ENCODE measurements at regions not wholly inside any gene's neighbourhood (a gene's known extent, or its start where the extent isn't known, plus 50 kb on each side); places are given as distances from the start of the nearest gene placed in this dataset.

DNA sequence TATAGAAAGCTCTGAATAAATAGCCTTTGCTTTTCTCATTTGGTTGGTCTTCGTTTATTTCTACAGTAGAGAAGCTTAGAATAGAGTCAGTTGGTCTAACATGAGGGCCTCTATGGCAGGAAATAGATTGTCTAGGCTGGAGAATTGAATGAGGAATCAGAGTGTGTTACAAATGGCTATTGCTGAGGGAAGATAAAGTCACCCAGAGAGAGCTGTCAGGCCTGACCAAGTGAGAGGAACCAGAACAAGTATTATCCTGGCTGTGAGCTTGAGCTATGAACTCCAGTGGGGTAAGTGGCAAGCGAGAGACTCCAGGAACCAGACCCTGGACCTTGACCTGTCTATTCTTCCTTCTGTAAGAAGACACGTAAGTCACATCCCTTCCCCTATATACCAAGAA is 353.1 kb downstream of the CD83 start:
- TF ChIP-seq, protein P1, sequence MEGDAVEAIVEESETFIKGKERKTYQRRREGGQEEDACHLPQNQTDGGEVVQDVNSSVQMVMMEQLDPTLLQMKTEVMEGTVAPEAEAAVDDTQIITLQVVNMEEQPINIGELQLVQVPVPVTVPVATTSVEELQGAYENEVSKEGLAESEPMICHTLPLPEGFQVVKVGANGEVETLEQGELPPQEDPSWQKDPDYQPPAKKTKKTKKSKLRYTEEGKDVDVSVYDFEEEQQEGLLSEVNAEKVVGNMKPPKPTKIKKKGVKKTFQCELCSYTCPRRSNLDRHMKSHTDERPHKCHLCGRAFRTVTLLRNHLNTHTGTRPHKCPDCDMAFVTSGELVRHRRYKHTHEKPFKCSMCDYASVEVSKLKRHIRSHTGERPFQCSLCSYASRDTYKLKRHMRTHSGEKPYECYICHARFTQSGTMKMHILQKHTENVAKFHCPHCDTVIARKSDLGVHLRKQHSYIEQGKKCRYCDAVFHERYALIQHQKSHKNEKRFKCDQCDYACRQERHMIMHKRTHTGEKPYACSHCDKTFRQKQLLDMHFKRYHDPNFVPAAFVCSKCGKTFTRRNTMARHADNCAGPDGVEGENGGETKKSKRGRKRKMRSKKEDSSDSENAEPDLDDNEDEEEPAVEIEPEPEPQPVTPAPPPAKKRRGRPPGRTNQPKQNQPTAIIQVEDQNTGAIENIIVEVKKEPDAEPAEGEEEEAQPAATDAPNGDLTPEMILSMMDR (conservative IDR thresholded peaks at IDR 0.05), result no peak
- no peak for TF ChIP-seq EZH2 (IDR thresholded peaks at IDR 0.05; ENCODE audit: low read depth)
